ENCODE measurements at regions not wholly inside any gene's neighbourhood (a gene's known extent, or its start where the extent isn't known, plus 50 kb on each side); places are given as distances from the start of the nearest gene placed in this dataset.

- TF ChIP-seq CTCF (IDR thresholded peaks at IDR 0.05; ENCODE audit: low read length) = no peak
- no peak for TF ChIP-seq EZH2 (optimal IDR thresholded peaks at IDR 0.05; ENCODE audit: low read depth, low read length)
- no peak for TF ChIP-seq EZH2phosphoT487 (IDR thresholded peaks at IDR 0.05; ENCODE audit: low read length)
These were observed 138.8 kb upstream of the COPS8 start for GRCh38 chr2:236946871-236947270.
